Esophagus (tissue), 2 donors: ENCODE measurements at regions not wholly inside any gene's neighbourhood (a gene's known extent, or its start where the extent isn't known, plus 50 kb on each side); places are given as distances from the start of the nearest gene placed in this dataset.

Source experiments
- H3K27ac ChIP-seq, 2 donors: one replicate each; pipeline ENCODE4 v1.5.1; 2013; ENCODE audit warnings: low read depth in 2 of 2, mild to moderate bottlenecking in 2 of 2, inconsistent platforms in 1 of 2, low read length in 1 of 2, moderate library complexity in 1 of 2
- H3K27me3 ChIP-seq, 2 donors: one replicate each; pipeline ENCODE4 v1.6.1; 2013; ENCODE audit warnings: low read length in 2 of 2, control low read depth in 1 of 2, mild to moderate bottlenecking in 1 of 2; ENCODE audit not compliant: insufficient read depth in 2 of 2, control insufficient read depth in 1 of 2
- H3K36me3 ChIP-seq, 2 donors: one replicate each; pipeline ENCODE4 v1.6.1; 2013; ENCODE audit warnings: low read length in 1 of 2; ENCODE audit not compliant: control insufficient read depth in 2 of 2, insufficient read depth in 2 of 2
- H3K4me1 ChIP-seq, 2 donors: one replicate each; pipeline ENCODE4 v1.6.1; 2013; ENCODE audit warnings: low read length in 1 of 2; ENCODE audit not compliant: control insufficient read depth in 2 of 2, insufficient read depth in 2 of 2
- H3K4me3 ChIP-seq, 2 donors: one replicate each; pipeline ENCODE4 v1.5.1; 2013; ENCODE audit warnings: low read length in 2 of 2, mild to moderate bottlenecking in 2 of 2, low read depth in 1 of 2, moderate library complexity in 1 of 2
- H3K9me3 ChIP-seq, 2 donors: one replicate each; pipeline ENCODE4 v1.6.1; 2013; ENCODE audit warnings: mild to moderate bottlenecking in 2 of 2, low read depth in 1 of 2, low read length in 1 of 2, moderate library complexity in 1 of 2; ENCODE audit not compliant: control insufficient read depth in 2 of 2, insufficient read depth in 1 of 2
- WGBS, 2 donors: extraction: QIAGEN DNeasy Blood & Tissue Kit; methylation state at CpG; one replicate each; pipeline ENCODE4 v1.1.7; 2013; 5-methylcytosine and 5-hydroxymethylcytosine counted together
- donor health status: healthy with polysubstance abuse.
- donor health status: Bipolar disorder and iron deficiency.

- Histone ChIP-seq H3K4me1 (no peaks in the 10 kb centered on the region), H3K27ac (peak overlapping the region; percentile 33 to 49), H3K9me3 (no peaks in the 10 kb centered on the region), H3K4me3 (no peak overlapping the region), H3K27me3 (no peaks in the 10 kb centered on the region), H3K36me3 (no peaks in the 10 kb centered on the region)
- 41 to 52% methylated on average over 5 of the region's 5 CpGs for WGBS, 2 donors
These were observed 111.1 kb upstream of the CREB5 start for GRCh38 chr7:28301148-28301641.

DNA sequence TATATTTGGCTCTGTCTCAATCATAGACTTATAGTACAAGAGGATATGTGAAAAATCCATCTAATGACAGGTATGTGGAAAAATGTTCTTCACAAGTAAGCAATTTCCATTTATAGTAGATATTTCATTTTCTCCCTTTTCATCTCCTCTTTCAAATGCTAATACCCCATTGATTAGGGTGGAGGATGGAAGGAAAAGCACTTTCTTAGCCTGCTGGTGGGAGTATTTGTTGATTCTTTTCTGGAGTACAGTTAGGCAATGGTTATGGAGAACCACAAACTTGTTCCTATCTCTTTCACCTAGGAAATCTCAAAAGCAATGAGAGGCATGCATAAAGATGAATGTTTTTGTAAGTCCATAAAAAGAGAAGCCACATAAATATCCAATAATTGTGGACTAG is 108.0 kb upstream of the CREB5 start:
- Histone ChIP-seq H3K27ac (no peak overlapping the region), H3K4me3 (no peak overlapping the region), H3K36me3 (no peaks in the 10 kb centered on the region), H3K4me1 (no peaks in the 10 kb centered on the region), H3K27me3 (no peaks in the 10 kb centered on the region), H3K9me3 (no peaks in the 10 kb centered on the region)

- no peak overlapping the region for H3K27ac ChIP-seq
- WGBS, 2 donors = 56 to 74% methylated on average over 4 of the region's 4 CpGs
- no peak overlapping the region for H3K4me3 ChIP-seq
- no peaks in the 10 kb centered on the region for H3K9me3 ChIP-seq
- no peaks in the 10 kb centered on the region for H3K4me1 ChIP-seq
- no peaks in the 10 kb centered on the region for H3K27me3 ChIP-seq
- no peaks in the 10 kb centered on the region for H3K36me3 ChIP-seq
These were observed 102.4 kb upstream of the CREB5 start for GRCh38 chr7:28309704-28310459.

DNA sequence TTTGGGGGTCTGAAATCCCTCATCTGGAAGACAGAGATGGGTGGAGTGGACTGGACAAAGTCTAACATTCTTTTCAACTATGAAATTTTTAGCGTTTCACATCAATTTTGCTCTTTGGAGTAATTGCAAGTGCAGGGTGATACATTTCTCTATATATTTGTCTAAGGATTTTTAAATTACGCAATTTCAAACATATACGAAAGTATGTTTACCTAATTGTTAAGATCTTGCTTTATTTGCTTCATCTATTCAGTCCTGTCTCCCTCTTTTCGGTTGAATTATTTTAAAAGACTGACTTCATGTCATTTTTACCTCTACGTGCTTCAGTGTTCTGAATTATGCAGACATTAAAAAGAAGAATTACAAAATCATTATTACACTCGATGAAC is 101.9 kb upstream of the CREB5 start:
- WGBS, 2 donors = 45 to 66% methylated on average over 6 of the region's 6 CpGs
- Histone ChIP-seq H3K27ac (no peak overlapping the region), H3K36me3 (no peaks in the 10 kb centered on the region), H3K9me3 (no peaks in the 10 kb centered on the region), H3K4me3 (no peak overlapping the region), H3K4me1 (no peaks in the 10 kb centered on the region), H3K27me3 (no peaks in the 10 kb centered on the region)

DNA sequence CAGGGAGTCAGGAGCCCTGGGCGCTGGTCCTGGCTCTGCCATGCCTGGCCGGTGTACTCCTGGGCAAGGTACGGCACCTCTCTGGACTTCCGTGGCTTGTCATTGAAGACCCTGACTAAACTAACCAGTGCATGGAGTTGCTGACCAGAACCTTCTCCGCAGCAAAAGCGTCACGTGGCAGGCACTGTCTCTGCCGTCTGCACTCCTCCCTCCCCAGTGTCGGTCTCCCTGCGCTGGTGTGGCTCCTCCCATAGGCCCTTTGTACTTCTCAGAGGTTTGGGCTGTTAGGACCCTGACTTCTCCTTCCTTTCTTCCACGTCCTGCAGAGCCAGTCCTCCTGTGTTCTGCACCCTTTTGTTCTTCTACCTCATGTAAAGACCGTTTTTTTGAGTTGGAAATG is 100.6 kb upstream of the CREB5 start:
- H3K9me3 ChIP-seq = no peaks in the 10 kb centered on the region
- H3K36me3 ChIP-seq = no peaks in the 10 kb centered on the region
- H3K4me3 ChIP-seq = no peak overlapping the region
- H3K4me1 ChIP-seq = peaks cover 0 to 2% of the 10 kb centered on the region in 2 donors
- no peak overlapping the region for H3K27ac ChIP-seq
- no peaks in the 10 kb centered on the region for H3K27me3 ChIP-seq
- WGBS, 2 donors = 87 to 90% methylated on average over 12 of the region's 12 CpGs

DNA sequence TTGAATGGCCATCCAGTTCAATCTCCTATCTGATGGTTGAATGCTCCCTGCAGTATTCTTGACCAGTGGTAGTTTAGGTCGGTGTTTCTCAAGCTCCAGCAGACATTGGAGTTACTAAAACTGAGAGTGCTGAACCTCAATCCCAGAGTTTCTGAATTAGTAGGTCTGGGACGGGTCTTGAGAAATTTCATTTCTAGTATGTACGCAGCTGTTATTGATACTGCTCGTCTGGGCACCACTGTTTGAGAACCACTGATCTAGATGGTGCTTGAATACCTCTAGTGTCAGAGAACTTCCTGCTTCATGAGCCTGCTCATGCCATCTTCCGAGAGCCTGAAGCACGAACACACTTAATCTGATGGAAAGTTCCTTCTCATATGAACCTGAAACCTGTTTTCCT is 99.4 kb upstream of the CREB5 start:
- Histone ChIP-seq H3K4me3 (no peak overlapping the region), H3K27ac (no peak overlapping the region), H3K36me3 (no peaks in the 10 kb centered on the region), H3K9me3 (no peaks in the 10 kb centered on the region), H3K27me3 (no peaks in the 10 kb centered on the region), H3K4me1 (peaks cover 0 to 2% of the 10 kb centered on the region in 2 donors)
- WGBS, 2 donors = 80 to 87% methylated on average over 6 of the region's 6 CpGs

DNA sequence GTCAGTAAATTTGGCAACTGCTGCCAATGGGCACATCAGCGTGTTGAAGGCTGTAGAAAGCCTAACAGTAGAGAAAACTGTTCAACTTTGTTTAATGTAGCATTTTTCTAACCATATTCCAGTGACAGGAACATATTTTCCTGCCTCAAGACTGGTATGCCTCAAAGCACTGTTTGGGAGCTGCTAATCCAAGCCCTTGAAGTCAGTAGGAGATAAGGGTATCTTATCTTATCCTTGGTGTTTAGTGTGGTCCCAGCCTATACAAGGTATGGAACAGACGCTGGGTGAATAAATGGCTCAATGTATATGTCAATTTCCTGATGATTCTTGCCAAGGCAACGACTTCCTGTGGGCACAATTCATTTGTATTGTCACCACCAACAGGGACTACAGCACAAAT is 97.5 kb upstream of the CREB5 start:
- H3K4me3 ChIP-seq = no peak overlapping the region
- peaks cover 0 to 2% of the 10 kb centered on the region in 2 donors for H3K4me1 ChIP-seq
- no peaks in the 10 kb centered on the region for H3K36me3 ChIP-seq
- no peaks in the 10 kb centered on the region for H3K27me3 ChIP-seq
- 33 to 51% methylated on average over 3 of the region's 3 CpGs for WGBS, 2 donors
- H3K27ac ChIP-seq = peak overlapping the region; percentile 77 to 89
- no peaks in the 10 kb centered on the region for H3K9me3 ChIP-seq

DNA sequence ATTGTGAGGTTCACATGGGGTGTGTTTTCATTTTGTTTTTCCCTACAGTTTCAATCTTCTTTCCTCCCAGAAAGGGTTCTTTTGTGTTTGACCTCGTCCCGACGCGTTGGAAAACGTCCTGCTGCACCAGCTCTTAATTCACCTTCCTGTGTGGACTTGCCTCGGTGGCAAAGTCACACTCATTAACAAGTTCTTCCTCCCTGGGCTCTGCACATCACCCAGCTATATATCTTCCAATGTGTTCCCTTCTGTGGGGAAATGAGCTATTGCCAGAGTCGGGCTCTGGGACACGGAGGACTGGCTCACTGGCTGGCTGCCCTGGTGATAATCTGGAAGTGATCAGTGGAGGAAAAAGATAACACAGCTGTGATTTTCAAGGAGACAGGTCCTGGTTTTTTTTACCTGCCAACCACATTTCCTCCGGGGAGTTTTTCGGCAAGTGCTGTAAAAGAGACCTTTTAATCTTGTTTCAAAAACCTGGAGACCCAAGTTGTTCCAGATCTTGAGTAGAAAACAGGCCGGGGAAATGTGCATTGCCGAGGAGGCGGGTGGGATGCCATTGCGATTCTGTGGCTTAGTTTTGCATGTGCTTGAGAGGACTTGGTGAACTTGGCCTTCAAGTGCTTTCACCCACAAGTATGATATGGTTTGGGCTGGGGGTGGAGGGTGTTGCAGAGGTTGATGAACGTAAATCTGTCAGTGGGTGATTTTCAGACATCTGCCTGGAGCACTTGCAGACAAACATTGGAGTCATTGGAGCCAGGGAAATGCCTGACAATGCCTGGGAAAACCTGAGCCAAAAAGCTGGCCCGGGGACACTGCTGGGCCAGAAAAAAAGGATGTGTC is 96.5 kb upstream of the CREB5 start:
- H3K4me1 ChIP-seq = peaks cover 0 to 2% of the 10 kb centered on the region in 2 donors
- no peaks in the 10 kb centered on the region for H3K36me3 ChIP-seq
- H3K27ac ChIP-seq = peak overlapping the region; percentile 77 to 89
- no peak overlapping the region for H3K4me3 ChIP-seq
- 28 to 36% methylated on average over 16 of the region's 16 CpGs for WGBS, 2 donors
- no peaks in the 10 kb centered on the region for H3K9me3 ChIP-seq
- H3K27me3 ChIP-seq = no peaks in the 10 kb centered on the region

DNA sequence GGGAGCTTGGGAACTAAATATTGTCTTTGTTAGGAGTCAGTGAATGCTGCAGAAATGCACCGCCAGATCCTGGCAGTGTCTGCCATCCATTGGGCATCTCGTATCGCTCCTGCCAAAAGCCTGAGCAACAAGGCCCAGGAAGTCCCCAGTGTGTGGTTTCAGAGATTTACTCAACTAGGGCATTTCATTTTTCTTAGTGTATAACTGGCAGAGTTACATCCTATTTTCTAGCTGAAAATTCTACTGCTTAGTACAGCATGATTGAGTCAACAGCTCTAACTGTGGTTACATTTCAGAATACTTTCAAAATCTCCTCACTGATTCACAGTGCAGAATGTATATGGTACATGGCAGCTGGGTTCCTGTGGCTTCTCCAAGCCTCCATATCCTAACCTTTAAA is 95.8 kb upstream of the CREB5 start:
- Histone ChIP-seq H3K27ac (peak overlapping the region; percentile 58 to 77), H3K27me3 (no peaks in the 10 kb centered on the region), H3K9me3 (no peaks in the 10 kb centered on the region), H3K36me3 (no peaks in the 10 kb centered on the region), H3K4me3 (no peak overlapping the region), H3K4me1 (peaks cover 0 to 2% of the 10 kb centered on the region in 2 donors)
- WGBS, 2 donors = 61% methylated on average over 3 of the region's 3 CpGs
